CD4-positive, alpha-beta T cell treated with Interleukin-15 for 4 hours (primary cell): ENCODE measurements at regions not wholly inside any gene's neighbourhood (a gene's known extent, or its start where the extent isn't known, plus 50 kb on each side); places are given as distances from the start of the nearest gene placed in this dataset.
"Not testable (repeated sequence)": the region's sequence is repeated elsewhere in the genome, so short reads cannot be mapped to it uniquely, and the experiment has no call there.

ENCODE experiments used
- DNase-seq: peaks from one replicate; pipeline ENCODE4 v3.0.0-alpha.2; 2020; ENCODE audit warnings: low spot score

DNA sequence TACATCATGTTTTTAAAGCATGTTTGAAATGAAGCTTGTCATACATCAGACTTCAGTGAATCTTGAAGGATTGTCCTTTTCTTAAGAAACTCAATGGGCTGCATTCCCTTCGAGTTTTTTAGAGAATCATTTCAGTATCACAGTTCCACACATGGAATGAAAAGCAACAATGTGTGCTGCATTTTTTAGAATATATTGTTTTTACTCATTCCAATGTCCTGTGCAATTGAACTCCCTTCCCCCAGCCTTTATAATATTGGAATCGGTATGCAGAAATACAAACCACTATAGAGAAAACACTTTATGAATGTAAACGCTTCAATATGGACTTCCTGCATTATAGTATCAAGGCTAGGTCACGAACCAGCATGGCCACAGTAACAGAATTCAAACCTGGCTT is 634.4 kb downstream of the GATA3 start:
- no peak for DNase-seq

DNA sequence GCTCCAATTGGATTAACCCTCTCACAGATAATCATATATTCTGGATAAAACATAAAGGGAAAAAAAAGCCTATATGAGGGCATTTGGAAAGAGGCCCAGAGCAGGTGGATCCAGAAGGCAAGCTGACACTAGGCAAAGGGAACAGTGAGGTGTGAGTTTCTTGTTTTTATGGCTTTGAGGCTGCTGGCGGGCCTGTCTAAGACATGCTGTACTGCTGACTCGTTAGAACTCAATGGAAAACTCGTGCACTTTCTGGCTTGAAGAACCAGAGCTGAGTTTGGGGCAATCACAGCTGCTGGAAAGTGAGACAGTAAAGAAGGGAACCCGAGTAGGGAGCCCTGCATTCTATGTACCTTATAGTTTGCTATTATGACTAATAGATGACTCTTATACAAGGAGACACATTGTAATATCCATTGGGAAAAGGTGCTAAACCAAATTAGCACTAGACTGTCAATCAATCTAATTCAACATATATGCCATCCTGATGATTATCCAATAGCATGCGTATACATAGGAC is 637.1 kb downstream of the GATA3 start:
- no peak for DNase-seq

DNA sequence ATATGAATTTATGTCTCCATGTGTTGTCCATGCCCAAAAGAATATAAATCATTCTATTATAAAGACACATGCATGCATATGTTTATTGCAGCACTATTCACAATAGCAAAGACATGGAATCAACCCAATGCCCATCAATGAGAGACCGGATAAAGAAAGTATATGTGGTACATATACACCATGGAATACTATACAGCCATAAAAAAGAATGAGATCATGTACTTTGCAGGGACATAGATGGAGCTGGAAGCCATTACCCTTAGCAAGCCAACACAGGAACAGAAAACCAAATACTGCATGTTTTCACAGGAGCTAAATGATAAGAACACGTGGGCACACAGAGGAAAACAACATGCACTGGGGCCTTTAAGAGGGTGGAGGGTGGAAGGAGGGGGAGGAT is 639.1 kb downstream of the GATA3 start:
- DNase-seq: not testable (repeated sequence)

DNA sequence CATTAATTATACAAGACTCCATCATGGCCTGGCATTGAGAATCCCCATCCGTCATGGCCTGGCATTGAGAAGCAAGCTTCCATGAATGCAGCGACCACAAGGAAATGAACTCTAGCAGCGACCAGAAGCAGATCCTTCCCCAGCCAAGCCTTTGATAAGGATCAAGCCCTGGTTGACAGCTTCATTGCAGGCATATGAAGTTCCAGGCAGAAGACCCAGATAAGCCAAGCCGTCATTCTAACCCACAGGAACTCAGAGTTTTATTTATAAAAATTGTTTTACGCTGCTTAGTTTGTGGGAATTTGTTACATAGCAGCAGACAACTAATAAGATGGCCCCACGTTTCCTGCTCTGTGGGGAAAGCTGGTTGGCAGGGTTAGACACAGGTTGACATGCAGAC is 642.3 kb downstream of the GATA3 start:
- DNase-seq: no peak

DNA sequence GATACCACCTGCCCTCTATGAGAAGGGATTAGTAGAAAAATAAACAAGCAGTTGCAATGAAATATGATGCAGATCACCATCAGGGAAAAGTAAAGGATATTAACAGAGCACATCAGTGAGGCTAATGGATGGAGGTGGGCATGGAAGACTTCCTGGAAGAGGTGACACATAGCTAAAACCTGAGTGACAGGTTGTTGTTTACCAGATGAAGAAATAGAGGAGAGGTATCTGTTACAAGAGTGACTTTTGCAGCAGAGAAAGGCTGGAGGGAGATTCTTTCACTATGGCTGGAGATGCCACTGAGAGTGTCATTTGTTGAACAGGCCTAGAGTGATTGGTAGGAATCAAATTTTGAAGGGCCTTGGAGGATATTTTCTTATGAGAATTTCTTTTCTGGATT is 646.2 kb downstream of the GATA3 start:
- DNase-seq: no peak

DNA sequence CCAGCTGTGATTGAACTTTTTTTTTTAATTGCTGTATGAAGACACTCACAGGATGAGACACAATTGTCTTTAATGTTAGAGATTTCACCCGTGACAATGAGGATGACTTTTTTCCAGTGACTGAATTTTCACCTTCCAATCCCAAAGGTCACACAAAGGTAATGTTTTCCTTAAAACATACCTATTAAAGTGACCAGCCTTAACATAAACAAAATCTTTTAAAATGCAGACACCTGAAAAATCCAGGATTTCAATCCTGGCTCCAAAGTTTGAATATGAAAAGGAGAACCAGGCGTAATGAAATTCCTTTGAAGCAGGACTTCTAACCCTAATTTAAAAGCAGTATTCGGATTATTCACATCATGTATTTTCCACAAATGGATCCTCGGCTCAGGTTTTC is 647.7 kb downstream of the GATA3 start:
- DNase-seq: no peak

DNA sequence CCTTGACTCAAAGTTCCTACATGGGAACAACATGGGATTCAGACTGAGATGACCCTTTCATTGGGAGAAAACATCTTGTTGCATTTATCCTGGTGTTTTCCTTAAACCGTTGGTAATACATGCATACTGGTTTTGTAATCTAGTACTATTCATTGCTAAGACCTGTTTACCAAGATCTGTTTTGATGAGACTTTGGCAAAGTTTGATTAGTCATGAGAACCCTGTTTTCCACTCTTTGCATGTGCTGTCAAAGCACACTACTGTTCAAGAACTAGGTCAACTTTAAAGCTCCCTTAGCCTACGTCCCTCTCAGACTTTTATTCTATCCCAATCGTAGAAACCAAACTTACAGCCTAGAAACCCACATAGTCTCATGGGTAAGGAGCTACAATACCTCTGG is 650.9 kb downstream of the GATA3 start:
- DNase-seq: no peak

DNA sequence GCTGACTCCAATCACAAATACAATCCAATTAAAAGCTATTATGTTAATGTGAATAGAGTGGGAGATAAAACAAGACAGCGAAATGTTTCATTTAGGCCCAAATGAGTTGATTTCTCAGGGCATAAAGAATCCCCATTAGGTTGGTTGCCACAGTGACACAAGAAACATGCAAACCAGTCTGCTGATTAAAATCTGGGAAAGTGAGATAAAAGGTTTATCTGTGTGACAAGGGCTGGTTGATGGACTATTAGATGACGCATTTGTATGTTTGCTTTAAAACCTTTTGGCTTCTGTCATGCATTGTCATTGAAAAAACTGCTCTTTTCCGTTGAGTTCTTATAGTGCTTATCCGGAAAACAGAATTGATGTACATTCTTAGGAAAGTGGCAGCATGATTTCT is 658.2 kb downstream of the GATA3 start:
- DNase-seq: no peak

DNA sequence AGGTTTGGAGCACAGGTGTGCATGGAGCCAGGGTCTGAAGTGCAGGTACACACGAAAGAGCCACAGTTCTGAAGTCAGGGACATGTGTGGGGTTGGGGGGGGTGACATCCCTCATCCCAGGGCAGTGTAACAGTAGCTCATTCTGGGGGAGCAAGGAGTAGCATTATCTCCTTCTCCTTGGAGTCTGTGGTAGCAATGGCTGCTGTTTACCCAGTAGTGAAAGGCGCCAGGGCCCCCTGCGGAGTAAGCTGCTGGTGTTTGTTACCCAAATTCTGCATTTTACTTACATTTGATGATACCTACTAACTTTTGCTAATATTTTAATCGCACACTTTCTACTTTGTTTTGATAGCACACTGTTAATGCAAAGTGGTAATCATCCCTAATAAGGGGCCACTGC is 665.5 kb downstream of the GATA3 start:
- DNase-seq: no peak

DNA sequence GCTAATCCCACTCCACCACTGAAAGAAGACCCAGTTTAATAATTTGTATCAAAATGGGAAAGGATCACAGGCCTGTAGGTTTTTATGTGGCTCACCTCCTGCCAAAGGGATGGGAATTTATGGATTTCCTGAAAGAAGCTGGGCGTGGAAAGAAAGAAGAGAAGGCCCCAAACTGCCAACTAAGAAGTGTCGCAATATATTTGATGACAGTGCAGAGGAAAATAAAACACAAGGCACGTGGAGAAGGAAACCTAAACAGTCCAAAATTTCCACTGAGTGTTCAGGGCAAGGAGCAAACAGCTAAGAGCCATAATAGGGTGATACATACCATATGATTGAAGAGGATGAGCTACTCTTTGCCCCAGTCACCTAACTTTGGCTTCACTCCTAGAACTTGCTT is 667.2 kb downstream of the GATA3 start:
- DNase-seq: no peak

DNA sequence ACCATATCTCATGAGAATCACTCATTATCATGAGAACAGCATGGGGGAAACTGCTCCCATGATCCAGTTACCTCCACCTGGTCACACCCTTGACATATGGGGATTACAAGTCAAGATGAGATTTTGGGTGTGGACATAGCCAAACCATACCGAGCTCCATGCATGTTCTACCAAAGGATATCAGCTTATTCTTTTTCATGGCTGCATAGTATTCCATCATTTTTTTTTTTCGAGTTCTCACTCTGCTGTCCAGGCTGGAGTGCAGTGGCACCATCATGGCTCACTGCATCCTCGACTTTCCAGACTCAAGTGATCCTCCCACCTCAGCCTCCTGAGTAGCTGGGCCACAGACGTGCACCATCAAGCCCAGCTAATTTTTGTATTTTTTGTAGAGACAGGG is 668.3 kb downstream of the GATA3 start:
- DNase-seq: no peak

DNA sequence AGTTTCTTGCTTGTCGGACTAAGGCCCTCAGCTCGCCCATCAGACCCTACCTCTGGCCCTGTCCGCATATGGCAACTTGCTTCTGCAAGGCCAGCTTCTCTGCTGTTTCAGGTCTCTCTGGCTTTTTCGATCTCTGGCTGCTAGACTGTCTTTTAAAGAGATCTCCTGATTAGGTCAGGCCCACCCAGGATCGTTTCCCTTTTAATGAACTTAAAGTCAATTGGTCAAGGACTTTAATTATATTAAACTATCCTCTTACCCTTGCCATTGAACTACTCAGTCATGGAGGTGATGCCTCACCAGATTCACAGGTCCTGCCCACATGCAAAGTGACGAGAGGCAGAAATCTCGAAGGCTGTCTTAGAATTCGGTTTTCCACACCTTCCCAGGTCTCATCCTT is 670.9 kb downstream of the GATA3 start:
- no peak for DNase-seq

DNA sequence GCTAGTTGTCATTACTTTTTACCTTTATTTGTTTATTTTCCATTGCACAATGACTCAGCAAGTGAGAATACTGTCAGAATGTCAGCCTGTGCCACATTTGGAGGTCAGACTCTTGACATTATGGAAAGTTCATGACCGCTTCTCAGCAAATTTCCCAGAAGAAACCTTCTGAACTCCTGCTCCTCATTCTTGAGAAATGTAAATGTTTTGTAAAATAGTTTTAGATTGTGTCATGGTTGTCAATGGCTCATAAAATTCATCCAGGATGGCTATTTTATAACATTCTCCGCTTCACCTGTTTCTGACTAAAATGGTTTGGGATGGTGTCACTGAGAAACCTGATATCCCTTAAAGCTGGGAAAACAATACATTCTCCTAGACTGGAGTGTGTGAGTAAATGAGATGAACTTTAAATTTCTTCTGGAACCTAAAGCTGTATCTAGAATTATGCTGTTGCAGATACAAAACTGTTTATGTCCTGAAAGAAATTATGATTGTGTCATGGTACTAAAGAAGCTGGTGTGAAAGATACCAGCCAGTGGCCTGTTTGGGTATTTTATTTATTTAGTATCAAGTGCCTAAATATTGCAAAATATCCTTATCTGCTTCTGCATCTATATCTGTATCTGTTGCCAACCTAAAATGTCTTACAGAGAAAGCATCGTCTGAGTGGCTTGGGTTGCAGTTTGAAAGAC is 671.7 kb downstream of the GATA3 start:
- DNase-seq: no peak

DNA sequence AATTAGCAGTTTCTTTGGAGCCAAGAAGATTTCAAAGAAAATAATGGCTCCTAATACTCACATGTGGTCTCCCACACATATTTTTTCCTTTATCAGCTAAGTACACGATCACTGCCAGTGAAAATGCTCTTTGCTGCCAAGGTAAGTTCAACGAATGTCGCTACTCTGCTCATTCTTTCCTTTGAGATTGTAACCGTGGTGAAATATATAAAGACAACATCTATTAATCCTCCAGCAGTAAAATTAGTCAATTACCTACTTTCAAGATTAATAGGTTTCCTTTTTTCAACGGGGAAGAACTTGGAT is 672.2 kb downstream of the GATA3 start:
- DNase-seq: no peak

DNA sequence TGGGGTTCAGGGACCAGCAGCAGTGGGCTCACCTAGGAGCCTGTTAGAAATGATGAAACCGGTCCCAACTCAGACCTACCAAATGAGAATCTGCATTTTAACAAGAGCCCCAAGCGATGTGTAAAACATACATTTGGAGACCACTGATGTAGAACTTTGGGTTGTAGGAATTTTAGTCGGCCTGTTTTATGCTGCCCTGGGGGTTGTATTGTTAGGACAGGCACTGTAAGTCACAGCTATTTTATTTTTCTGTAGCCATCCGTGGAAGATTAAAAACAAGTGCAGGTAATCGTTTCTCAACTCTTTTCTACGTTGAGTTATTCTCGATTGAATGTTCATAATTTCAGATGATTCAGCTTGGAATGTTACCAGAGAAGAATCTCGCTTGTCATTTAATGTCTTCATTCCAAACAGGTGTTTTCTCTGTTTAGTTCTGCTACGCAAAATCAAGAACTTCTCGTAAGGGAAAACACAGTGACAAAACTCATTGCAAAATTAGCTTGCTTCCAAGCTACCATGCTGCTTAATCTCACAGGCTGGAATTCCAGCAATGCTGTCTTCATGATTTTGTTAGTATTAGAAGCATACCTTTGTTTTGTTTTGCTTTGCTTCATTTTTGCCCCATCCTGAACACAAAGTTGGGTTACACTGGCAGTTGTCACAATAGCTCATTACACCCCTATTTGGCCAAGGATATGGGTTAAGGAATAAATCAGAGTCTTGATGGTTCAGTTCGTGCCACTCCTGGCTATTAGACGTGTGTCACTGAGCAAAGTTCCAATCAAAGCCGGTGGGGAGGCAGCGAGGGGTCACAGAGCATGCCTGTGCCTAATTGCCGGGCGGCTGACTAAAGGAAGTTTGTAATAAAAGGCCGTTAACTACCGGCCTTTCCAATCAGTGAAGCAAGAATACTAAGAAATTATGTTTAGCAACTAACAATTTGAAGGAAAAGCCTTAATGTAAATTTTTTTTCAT is 676.9 kb downstream of the GATA3 start:
- DNase-seq: no peak

DNA sequence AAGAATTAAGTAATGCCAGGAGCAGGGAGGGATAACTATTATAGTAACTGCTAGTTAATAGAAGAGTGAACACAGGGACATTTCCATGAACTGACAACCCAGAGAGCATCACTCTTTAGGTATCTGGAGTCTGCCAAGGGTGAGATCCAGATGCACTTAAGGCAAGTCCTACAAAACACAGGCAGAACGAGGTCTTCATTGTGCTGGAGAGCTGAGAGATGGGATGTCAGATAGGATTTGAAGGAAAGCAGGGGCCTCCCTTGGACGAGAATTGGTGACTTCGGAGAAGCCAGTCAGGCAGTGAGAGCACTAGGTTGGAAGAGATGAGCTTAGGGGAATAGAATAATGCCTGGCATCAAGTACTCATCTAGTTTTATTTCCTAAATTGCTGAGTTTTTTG is 684.5 kb downstream of the GATA3 start:
- DNase-seq: no peak

DNA sequence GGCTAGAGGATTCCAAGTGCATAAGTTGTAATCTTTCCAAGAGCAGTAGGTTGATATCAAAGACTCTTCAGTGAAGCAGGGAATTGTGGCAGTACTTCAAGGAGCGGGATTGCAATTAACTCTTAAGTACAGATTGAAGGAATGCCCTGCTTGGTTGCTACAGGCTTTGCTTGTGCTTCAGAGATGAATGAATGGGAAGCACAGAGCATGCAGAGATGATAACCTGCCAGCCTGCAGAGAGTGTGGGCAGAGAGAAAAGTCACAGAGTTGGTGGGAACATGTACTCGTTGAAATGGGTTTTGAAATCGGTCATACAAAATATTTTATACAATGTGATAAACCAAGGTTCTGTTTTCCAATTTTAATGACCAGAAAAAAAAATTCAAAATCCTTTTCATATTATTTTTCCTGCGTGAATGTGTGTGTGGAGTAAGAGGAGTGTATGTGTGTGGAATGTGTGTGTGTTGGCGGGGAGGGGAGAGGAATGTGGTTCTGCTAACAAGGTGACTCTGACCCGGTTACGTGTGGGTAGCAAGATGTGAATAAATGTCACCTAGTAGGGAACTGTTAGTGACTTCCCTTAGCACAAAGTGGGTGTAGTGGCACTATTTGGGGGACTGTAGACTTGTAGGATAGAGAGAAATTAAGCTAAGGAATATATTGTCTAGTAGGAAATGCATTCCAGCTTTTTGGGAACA is 697.8 kb downstream of the GATA3 start:
- DNase-seq: no peak

DNA sequence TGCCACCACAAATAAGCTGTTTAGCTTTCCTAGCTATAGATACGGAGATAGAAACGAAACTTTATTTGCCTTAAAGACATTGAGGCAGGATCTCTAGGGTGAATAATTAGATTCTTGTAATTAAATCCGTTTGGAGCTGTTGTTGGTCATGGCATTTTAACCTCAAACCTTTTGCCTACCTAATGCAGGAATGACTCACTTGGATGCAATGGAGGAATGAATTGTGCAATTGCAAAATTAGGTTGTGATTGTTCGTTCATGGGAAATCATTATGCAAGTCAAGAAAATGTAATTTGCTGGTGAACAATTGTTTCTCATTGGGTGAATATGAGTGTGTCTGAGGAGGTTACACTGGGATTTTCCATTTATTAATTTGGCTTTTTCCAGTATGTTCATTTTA is 703.5 kb downstream of the GATA3 start:
- no peak for DNase-seq

DNA sequence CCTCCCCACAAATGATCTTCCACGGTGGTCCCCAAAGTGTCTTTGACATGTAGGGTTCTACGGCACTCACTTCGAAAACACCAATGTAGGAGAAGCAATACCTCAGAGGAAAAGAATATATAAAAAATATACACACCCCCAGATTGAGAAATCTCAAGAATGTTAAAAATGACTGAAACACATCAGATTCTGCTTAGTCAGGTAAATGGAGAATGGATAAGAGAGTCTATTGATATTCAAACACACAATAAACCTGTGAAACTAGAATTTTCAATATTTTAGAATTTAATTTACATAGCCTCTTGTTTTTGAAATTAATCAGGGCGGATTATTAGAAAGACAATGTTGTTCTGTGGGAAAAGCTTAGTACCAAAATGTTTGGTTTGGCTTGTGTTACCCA is 712.4 kb downstream of the GATA3 start:
- DNase-seq: no peak

DNA sequence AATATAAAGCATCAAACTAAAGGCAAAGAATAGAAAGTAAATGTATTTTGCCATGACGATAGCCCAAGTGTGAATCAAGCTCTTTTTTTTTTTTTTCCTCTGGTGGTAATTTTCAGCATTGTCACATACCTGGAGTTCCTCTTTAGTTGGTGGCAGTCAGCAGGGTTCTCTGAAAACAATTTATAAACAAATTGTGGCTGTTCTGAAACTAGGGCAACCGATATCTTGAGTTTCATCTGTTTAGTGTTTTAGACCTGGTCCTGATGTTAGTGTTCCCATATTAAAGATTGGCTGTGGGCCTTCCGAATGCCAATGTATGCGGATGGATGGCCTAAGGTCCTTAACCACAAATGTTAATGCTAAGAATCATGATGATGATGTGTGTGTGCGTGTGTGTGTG is 713.1 kb downstream of the GATA3 start:
- peak; percentile 8 for DNase-seq

DNA sequence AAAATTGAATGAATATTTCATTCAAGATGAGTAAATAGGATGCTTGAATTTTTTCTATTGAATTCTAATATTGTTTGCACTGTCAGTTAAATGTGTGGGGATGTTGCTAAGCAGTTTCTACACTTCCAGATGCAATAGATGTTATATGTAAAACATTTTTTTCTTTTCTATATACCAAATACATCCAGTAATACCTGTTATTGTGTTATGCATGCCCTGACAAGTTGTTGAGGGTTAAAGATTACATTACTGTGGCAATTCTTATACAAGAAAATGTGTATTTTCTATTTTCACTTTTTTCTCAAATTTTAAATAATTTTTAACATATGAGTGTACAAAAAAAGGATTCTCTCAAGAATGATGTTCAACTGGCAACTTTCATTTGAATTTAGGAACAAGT is 713.9 kb downstream of the GATA3 start:
- no peak for DNase-seq

DNA sequence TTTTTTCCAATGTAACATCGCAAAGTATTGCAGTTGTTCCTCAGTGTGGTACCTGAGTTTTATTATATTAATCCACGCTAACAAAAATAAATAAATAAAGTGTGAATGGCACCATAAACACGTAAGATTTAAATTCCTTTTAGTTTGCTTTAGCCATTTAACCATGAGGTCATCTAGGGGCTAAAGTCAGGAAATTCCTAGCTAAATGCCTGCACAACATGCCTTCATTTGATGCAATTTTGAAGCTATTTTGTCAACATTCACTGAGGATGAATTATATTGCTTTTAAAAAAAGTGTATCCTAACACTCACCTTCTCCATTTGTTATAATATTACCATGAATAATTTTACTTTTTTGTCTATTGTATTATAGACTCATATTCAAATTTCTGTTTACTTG is 714.4 kb downstream of the GATA3 start:
- DNase-seq: no peak
